ENCODE measurements at regions not wholly inside any gene's neighbourhood (a gene's known extent, or its start where the extent isn't known, plus 50 kb on each side); places are given as distances from the start of the nearest gene placed in this dataset.

DNA sequence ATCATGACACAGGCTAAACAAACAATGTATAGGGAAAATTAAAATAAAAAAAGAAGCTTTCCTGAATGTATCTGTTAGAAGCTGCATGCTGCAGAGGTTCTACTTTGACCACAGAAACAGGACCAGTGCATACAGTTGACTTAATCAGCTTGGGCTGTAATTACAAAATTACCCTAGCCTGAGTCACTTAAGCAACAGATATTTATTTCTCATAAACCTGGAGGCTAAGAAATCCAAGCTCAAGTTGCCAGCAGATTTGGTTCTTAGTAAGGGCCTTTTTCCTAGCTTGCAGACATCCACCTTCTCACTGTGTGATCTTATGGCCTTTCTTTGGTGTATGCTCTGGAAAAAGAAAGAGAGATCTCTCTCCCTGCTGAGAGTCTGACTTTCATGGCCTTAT, 946.5 kb upstream of the RAG2 start:
- Histone ChIP-seq H3K27me3 (no peaks in the 10 kb centered on the region), H3K36me3 (no peaks in the 10 kb centered on the region), H3K4me3 (no peak overlapping the region), H3K4me1 (no peaks in the 10 kb centered on the region), H3K27ac (no peak overlapping the region), H3K9me3 (no peaks in the 10 kb centered on the region)
- no peak for TF ChIP-seq POLR2A (IDR thresholded peaks at IDR 0.05)
- TF ChIP-seq, protein P1, sequence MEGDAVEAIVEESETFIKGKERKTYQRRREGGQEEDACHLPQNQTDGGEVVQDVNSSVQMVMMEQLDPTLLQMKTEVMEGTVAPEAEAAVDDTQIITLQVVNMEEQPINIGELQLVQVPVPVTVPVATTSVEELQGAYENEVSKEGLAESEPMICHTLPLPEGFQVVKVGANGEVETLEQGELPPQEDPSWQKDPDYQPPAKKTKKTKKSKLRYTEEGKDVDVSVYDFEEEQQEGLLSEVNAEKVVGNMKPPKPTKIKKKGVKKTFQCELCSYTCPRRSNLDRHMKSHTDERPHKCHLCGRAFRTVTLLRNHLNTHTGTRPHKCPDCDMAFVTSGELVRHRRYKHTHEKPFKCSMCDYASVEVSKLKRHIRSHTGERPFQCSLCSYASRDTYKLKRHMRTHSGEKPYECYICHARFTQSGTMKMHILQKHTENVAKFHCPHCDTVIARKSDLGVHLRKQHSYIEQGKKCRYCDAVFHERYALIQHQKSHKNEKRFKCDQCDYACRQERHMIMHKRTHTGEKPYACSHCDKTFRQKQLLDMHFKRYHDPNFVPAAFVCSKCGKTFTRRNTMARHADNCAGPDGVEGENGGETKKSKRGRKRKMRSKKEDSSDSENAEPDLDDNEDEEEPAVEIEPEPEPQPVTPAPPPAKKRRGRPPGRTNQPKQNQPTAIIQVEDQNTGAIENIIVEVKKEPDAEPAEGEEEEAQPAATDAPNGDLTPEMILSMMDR (IDR thresholded peaks at IDR 0.05): no peak
- no peak for DNase-seq
- intact Hi-C loops (cut with DNase I; ENCODE audit: low total_unique reads): no loop called here

DNA sequence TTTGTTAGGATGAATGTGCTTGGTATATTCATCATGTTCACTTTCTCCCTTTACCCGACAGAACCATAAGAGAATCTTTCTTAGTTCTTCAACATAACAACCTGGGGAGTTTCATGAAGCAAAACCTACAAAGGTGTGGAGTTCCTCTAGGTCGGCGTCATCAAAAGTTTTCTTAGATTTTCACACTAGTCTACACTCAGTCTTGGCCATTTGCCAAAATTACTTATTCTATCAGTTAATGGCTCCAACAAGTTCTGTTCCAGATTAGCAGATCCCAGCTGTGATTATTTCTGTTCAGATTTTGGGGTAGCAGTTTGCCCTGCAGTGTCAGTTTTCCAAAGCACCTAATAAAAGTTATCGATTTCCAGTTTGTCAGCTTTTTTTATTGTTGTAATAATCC, 935.8 kb upstream of the RAG2 start:
- no peaks in the 10 kb centered on the region for H3K36me3 ChIP-seq
- H3K27ac ChIP-seq: no peak overlapping the region

DNA sequence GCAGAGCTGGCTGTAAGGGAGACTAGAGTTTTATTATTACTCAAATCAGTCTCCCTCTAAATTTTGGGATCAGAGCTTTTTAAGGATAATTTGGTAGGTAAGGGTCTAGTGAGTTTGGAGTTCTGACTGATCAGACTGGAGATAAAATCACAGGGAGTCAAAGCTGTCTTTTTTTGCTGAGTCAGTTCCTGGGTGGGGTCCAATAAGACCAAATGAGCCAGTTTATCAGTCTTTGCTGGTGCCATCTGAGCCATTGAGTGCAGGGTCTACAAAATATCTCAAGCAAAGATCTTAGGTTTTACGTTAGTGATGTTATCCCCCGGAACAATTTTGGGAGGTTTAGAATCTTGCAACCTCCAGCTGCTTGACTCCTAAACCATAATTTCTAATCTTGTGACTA, 935.1 kb upstream of the RAG2 start:
- no peak for TF ChIP-seq POLR2A (IDR thresholded peaks at IDR 0.05)
- TF ChIP-seq, protein P1 (IDR thresholded peaks at IDR 0.05): no peak
- Histone ChIP-seq H3K4me3 (no peak overlapping the region), H3K27ac (no peak overlapping the region), H3K9me3 (no peaks in the 10 kb centered on the region), H3K27me3 (no peaks in the 10 kb centered on the region), H3K36me3 (no peaks in the 10 kb centered on the region), H3K4me1 (no peaks in the 10 kb centered on the region)
- intact Hi-C loops (cut with DNase I; ENCODE audit: low total_unique reads): no loop called here
- DNase-seq: no peak

More for the DNA sequence above, 935.8 kb upstream of the RAG2 start:
- DNase-seq: no peak
- H3K4me1 ChIP-seq: no peaks in the 10 kb centered on the region
- no peaks in the 10 kb centered on the region for H3K27me3 ChIP-seq
- no peak for TF ChIP-seq POLR2A (IDR thresholded peaks at IDR 0.05)
- TF ChIP-seq, protein P1 (IDR thresholded peaks at IDR 0.05): no peak
- intact Hi-C loops (cut with DNase I; ENCODE audit: low total_unique reads): no loop called here
- H3K4me3 ChIP-seq: no peak overlapping the region
- no peaks in the 10 kb centered on the region for H3K9me3 ChIP-seq

DNA sequence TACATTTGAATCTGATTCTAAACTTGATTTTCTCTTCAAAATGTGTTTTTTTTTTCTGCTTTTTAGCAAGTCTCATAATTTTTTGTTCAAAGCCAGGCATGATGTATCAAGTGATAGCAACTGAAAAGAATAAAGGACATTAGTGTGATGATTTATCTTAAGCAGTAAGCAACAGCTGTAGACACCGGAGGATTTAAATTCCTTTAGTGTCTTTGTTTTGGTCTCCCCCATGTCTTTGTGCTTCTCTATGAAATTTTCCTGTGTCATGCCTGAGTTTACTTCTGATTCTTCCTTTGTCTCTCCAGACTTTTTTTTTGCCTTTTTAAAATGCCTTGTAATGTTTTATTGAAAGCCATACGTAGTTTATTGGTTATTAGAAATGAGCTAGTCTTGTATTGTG, 934.2 kb upstream of the RAG2 start:
- Histone ChIP-seq H3K9me3 (no peaks in the 10 kb centered on the region), H3K4me3 (no peak overlapping the region), H3K27ac (no peak overlapping the region), H3K4me1 (no peaks in the 10 kb centered on the region), H3K27me3 (no peaks in the 10 kb centered on the region), H3K36me3 (no peaks in the 10 kb centered on the region)
- TF ChIP-seq, protein P1 (IDR thresholded peaks at IDR 0.05): no peak
- TF ChIP-seq POLR2A (IDR thresholded peaks at IDR 0.05): no peak
- DNase-seq: no peak
- intact Hi-C loops (cut with DNase I; ENCODE audit: low total_unique reads): no loop called here

DNA sequence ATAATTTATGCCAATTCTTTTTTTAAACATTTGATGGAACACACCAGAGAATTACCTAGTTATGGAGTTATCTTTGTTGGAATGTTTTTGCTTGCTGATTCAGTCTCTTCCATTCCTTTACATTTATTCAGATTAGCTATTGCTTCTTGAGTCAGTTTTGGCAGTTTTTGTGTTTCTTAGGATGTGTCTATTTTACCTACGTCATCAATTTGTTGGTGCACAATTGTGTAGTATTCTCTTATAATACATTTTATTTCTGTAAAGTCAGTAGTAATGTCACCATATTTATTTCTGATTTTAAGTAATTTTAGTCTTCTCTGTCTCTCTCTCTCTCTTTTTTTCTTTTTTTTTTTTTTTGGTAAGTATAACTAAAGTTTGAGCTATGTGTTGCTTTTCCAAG, 929.5 kb upstream of the RAG2 start:
- Histone ChIP-seq H3K27me3 (no peaks in the 10 kb centered on the region), H3K4me1 (no peaks in the 10 kb centered on the region), H3K9me3 (no peaks in the 10 kb centered on the region), H3K27ac (no peak overlapping the region), H3K36me3 (no peaks in the 10 kb centered on the region), H3K4me3 (no peak overlapping the region)
- no peak for DNase-seq
- TF ChIP-seq, protein P1 (IDR thresholded peaks at IDR 0.05): no peak
- TF ChIP-seq POLR2A (IDR thresholded peaks at IDR 0.05): no peak
- intact Hi-C loops (cut with DNase I; ENCODE audit: low total_unique reads): no loop called here

Data from uterus (tissue), 3 donors.